H1 (cell line): ENCODE measurements at regions not wholly inside any gene's neighbourhood (a gene's known extent, or its start where the extent isn't known, plus 50 kb on each side); places are given as distances from the start of the nearest gene placed in this dataset.

Source experiments
- ATF2 ChIP-seq: IDR thresholded peaks from 2 replicates; pipeline ENCODE4 v1.6.1; 2012; ENCODE audit warnings: low read length, inconsistent platforms
- CBX5 ChIP-seq: fragments of 300-800, 300-1000 bp; sonication (generic); IDR thresholded peaks from 2 replicates; pipeline ENCODE4 v1.7.1; 2016; ENCODE audit warnings: antibody characterized with exemption, low read length, low read depth
- CHD1 ChIP-seq: IDR thresholded peaks from 2 replicates; pipeline ENCODE4 v1.6.1; 2012; ENCODE audit warnings: low read depth, low read length, improper control_type of control experiment
- CHD2 ChIP-seq: IDR thresholded peaks from 2 replicates; pipeline ENCODE4 v1.6.1; 2012; ENCODE audit warnings: low read length, improper control_type of control experiment
- EZH2 ChIP-seq: fragments of 200-600 bp; sonication (generic); IDR thresholded peaks from 2 replicates; pipeline ENCODE4 v1.7.1; 2012; ENCODE audit warnings: low read depth, mild to moderate bottlenecking, moderate library complexity, low read length, inconsistent platforms; ENCODE audit not compliant: severe bottlenecking
- POLR2AphosphoS5 ChIP-seq: IDR thresholded peaks from 2 replicates; pipeline ENCODE4 v1.6.1; 2011; ENCODE audit warnings: low read depth, low read length

GRCh38 chr1:30225357-30225756 lies 498.0 kb downstream of the MATN1 start (continued):
- TF ChIP-seq CHD2 (no peak), CBX5 (no peak), POLR2AphosphoS5 (no peak), ATF2 (no peak), EZH2 (no peak), CHD1 (no peak)
